IPS DF 6.9 (cell line): ENCODE measurements at regions not wholly inside any gene's neighbourhood (a gene's known extent, or its start where the extent isn't known, plus 50 kb on each side); places are given as distances from the start of the nearest gene placed in this dataset.

Source experiments
- DNase-seq: peaks from one replicate; pipeline ENCODE4 v3.0.0-alpha.2; 2013; ENCODE audit warnings: low read depth, low spot score
- H3K27ac ChIP-seq: one replicate; pipeline ENCODE4 v1.5.1; 2013; ENCODE audit warnings: low read length, control low read depth
- H3K27me3 ChIP-seq: 2 replicates; pipeline ENCODE4 v1.6.1; 2013; ENCODE audit warnings: mild to moderate bottlenecking, low read length; ENCODE audit not compliant: control insufficient read depth, insufficient read depth
- H3K36me3 ChIP-seq: 2 replicates; pipeline ENCODE4 v1.6.1; 2013; ENCODE audit warnings: low read length; ENCODE audit not compliant: control insufficient read depth, insufficient read depth
- H3K4me1 ChIP-seq: 2 replicates; pipeline ENCODE4 v1.6.1; 2013; ENCODE audit warnings: low read length; ENCODE audit not compliant: control insufficient read depth, insufficient read depth
- H3K4me3 ChIP-seq: 2 replicates; pipeline ENCODE4 v1.5.1; 2013; ENCODE audit warnings: mild to moderate bottlenecking, low read length
- H3K9me3 ChIP-seq: 2 replicates; pipeline ENCODE4 v1.6.1; 2013; ENCODE audit warnings: low read length, inconsistent platforms; ENCODE audit not compliant: control insufficient read depth, insufficient read depth
- WGBS: extraction: QIAGEN DNeasy Blood & Tissue Kit; methylation state at CpG from one replicate; pipeline ENCODE4 v1.1.7; 2013; ENCODE audit warnings: mixed read lengths, missing lambda C conversion rate; ENCODE audit not compliant: insufficient read length, insufficient coverage; 5-methylcytosine and 5-hydroxymethylcytosine counted together

GRCh38 chr17:13777003-13777402 lies 175.3 kb upstream of the HS3ST3A1 start:
- Histone ChIP-seq H3K4me3 (no peak overlapping the region), H3K36me3 (no peaks in the 10 kb centered on the region), H3K27me3 (no peaks in the 10 kb centered on the region), H3K9me3 (no peaks in the 10 kb centered on the region), H3K4me1 (no peaks in the 10 kb centered on the region), H3K27ac (no peak overlapping the region)
- no CpG with 5 or more reads among the region's 7 CpGs for WGBS
- no peak for DNase-seq

- H3K27ac ChIP-seq, result no peak overlapping the region
Measured at GRCh38 chr17:13784434-13785095, 182.8 kb upstream of the HS3ST3A1 start.

GRCh38 chr17:13785981-13786598 lies 184.4 kb upstream of the HS3ST3A1 start:
- H3K4me3 ChIP-seq, result no peak overlapping the region
- no peak for DNase-seq
- no CpG with 5 or more reads among the region's 9 CpGs for WGBS

More at GRCh38 chr17:13784434-13785095, 182.8 kb upstream of the HS3ST3A1 start:
- no peaks in the 10 kb centered on the region for H3K36me3 ChIP-seq
- 100% methylated on average over 2 of the region's 7 CpGs for WGBS
- no peaks in the 10 kb centered on the region for H3K4me1 ChIP-seq
- no peaks in the 10 kb centered on the region for H3K9me3 ChIP-seq
- no peak overlapping the region for H3K4me3 ChIP-seq
- no peaks in the 10 kb centered on the region for H3K27me3 ChIP-seq
- no peak for DNase-seq

GRCh38 chr17:13787636-13788035 lies 185.9 kb upstream of the HS3ST3A1 start:
- Histone ChIP-seq H3K4me3 (no peak overlapping the region), H3K9me3 (no peaks in the 10 kb centered on the region), H3K27me3 (no peaks in the 10 kb centered on the region), H3K4me1 (no peaks in the 10 kb centered on the region), H3K36me3 (no peaks in the 10 kb centered on the region), H3K27ac (no peak overlapping the region)
- DNase-seq, result no peak
- 100% methylated on average over 2 of the region's 4 CpGs for WGBS

More at GRCh38 chr17:13785981-13786598, 184.4 kb upstream of the HS3ST3A1 start:
- no peaks in the 10 kb centered on the region for H3K36me3 ChIP-seq
- H3K9me3 ChIP-seq, result no peaks in the 10 kb centered on the region
- H3K4me1 ChIP-seq, result no peaks in the 10 kb centered on the region
- H3K27me3 ChIP-seq, result no peaks in the 10 kb centered on the region
- no peak overlapping the region for H3K27ac ChIP-seq

- WGBS, result no CpG with 5 or more reads among the region's 2 CpGs
- no peaks in the 10 kb centered on the region for H3K4me1 ChIP-seq
- H3K4me3 ChIP-seq, result no peak overlapping the region
- no peaks in the 10 kb centered on the region for H3K36me3 ChIP-seq
- DNase-seq, result no peak
- no peaks in the 10 kb centered on the region for H3K27me3 ChIP-seq
- no peak overlapping the region for H3K27ac ChIP-seq
- H3K9me3 ChIP-seq, result no peaks in the 10 kb centered on the region
Measured at GRCh38 chr17:13788385-13788784, 186.7 kb upstream of the HS3ST3A1 start.

GRCh38 chr17:13792314-13792713 lies 190.6 kb upstream of the HS3ST3A1 start:
- no CpG with 5 or more reads among the region's 2 CpGs for WGBS
- DNase-seq, result no peak
- no peaks in the 10 kb centered on the region for H3K9me3 ChIP-seq

GRCh38 chr17:13793951-13794350 lies 192.2 kb upstream of the HS3ST3A1 start:
- no peak overlapping the region for H3K27ac ChIP-seq
- H3K4me3 ChIP-seq, result no peak overlapping the region
- no peaks in the 10 kb centered on the region for H3K9me3 ChIP-seq
- no peaks in the 10 kb centered on the region for H3K36me3 ChIP-seq
- H3K4me1 ChIP-seq, result no peaks in the 10 kb centered on the region
- WGBS, result no CpG with 5 or more reads among the region's 1 CpG
- DNase-seq, result no peak
- no peaks in the 10 kb centered on the region for H3K27me3 ChIP-seq

More at GRCh38 chr17:13792314-13792713, 190.6 kb upstream of the HS3ST3A1 start:
- H3K36me3 ChIP-seq, result no peaks in the 10 kb centered on the region
- H3K4me3 ChIP-seq, result no peak overlapping the region
- H3K4me1 ChIP-seq, result no peaks in the 10 kb centered on the region
- no peaks in the 10 kb centered on the region for H3K27me3 ChIP-seq
- no peak overlapping the region for H3K27ac ChIP-seq

- no peak overlapping the region for H3K4me3 ChIP-seq
- DNase-seq, result no peak
Measured at GRCh38 chr17:13797863-13798262, 196.1 kb upstream of the HS3ST3A1 start.

GRCh38 chr17:13806092-13806491 lies 204.4 kb upstream of the HS3ST3A1 start:
- Histone ChIP-seq H3K9me3 (no peaks in the 10 kb centered on the region), H3K36me3 (no peaks in the 10 kb centered on the region), H3K27me3 (no peaks in the 10 kb centered on the region), H3K4me1 (no peaks in the 10 kb centered on the region), H3K27ac (no peak overlapping the region), H3K4me3 (no peak overlapping the region)
- DNase-seq, result no peak
- WGBS, result no CpG with 5 or more reads among the region's 5 CpGs

More at GRCh38 chr17:13797863-13798262, 196.1 kb upstream of the HS3ST3A1 start:
- Histone ChIP-seq H3K27me3 (no peaks in the 10 kb centered on the region), H3K4me1 (no peaks in the 10 kb centered on the region), H3K27ac (no peak overlapping the region), H3K36me3 (no peaks in the 10 kb centered on the region), H3K9me3 (no peaks in the 10 kb centered on the region)

GRCh38 chr17:13807103-13807502 lies 205.4 kb upstream of the HS3ST3A1 start:
- Histone ChIP-seq H3K27me3 (no peaks in the 10 kb centered on the region), H3K36me3 (no peaks in the 10 kb centered on the region), H3K27ac (no peak overlapping the region), H3K4me1 (no peaks in the 10 kb centered on the region), H3K4me3 (no peak overlapping the region), H3K9me3 (no peaks in the 10 kb centered on the region)
- DNase-seq, result no peak
- WGBS, result no CpG with 5 or more reads among the region's 3 CpGs

- DNase-seq, result no peak
- Histone ChIP-seq H3K36me3 (no peaks in the 10 kb centered on the region), H3K4me1 (no peaks in the 10 kb centered on the region), H3K27ac (no peak overlapping the region), H3K4me3 (no peak overlapping the region), H3K27me3 (no peaks in the 10 kb centered on the region), H3K9me3 (no peaks in the 10 kb centered on the region)
- no CpG with 5 or more reads among the region's 2 CpGs for WGBS
Measured at GRCh38 chr17:13812350-13812749, 210.6 kb upstream of the HS3ST3A1 start.
